NB4 (cell line): ENCODE measurements at regions not wholly inside any gene's neighbourhood (a gene's known extent, or its start where the extent isn't known, plus 50 kb on each side); places are given as distances from the start of the nearest gene placed in this dataset.

Source experiments
- CTCF ChIP-seq: IDR thresholded peaks from one replicate; pipeline ENCODE4 v1.5.1; 2012; ENCODE audit warnings: low read depth, low read length
- MAX ChIP-seq: IDR thresholded peaks from 2 replicates; pipeline ENCODE4 v1.6.1; 2011; ENCODE audit warnings: low read depth, low read length
- POLR2A ChIP-seq: IDR thresholded peaks from 2 replicates; pipeline ENCODE4 v1.6.1; 2011; ENCODE audit warnings: mild to moderate bottlenecking; ENCODE audit not compliant: insufficient read length; ENCODE audit errors: extremely low read depth

- no peak for TF ChIP-seq CTCF
- no peak for TF ChIP-seq POLR2A
- TF ChIP-seq MAX: no peak
These were observed 156.9 kb upstream of the KCNJ16 start for GRCh38 chr17:69918164-69918563.
